ENCODE measurements at regions not wholly inside any gene's neighbourhood (a gene's known extent, or its start where the extent isn't known, plus 50 kb on each side); places are given as distances from the start of the nearest gene placed in this dataset.
A peak's percentile ranks its signal among the peaks of the same experiment; 100 is the strongest.

- H4K20me1 ChIP-seq (ENCODE audit: low read length): no peaks in the 10 kb centered on the region
- no peaks in the 10 kb centered on the region for H3F3A ChIP-seq (ENCODE audit: low read length, unreplicated experiment)
- H3K9me2 ChIP-seq (replicated peaks; ENCODE audit: low read length): no peaks in the 10 kb centered on the region
- TF ChIP-seq EZH2 (IDR thresholded peaks at IDR 0.05; ENCODE audit: low read length, unreplicated experiment) (no peak), EZH2phosphoT487 (IDR thresholded peaks at IDR 0.05; ENCODE audit: borderline replicate concordance, low read length) (no peak), CTCF (conservative IDR thresholded peaks at IDR 0.05; ENCODE audit: low read depth, low read length) (no peak)
- H3K4me2 ChIP-seq (ENCODE audit: low read length): no peak overlapping the region
- no peak overlapping the region for H3K4me3 ChIP-seq (ENCODE audit: low read length)
- BruUV-seq (replicated peaks): no TSS peak
- no peak overlapping the region for H2AFZ ChIP-seq (ENCODE audit: low read length)
- H3K4me1 ChIP-seq (ENCODE audit: insufficient read depth, low read length): no peaks in the 10 kb centered on the region
- H3K27me3 ChIP-seq (ENCODE audit: low read length): no peaks in the 10 kb centered on the region
- H3K27ac ChIP-seq (ENCODE audit: low read length): no peak overlapping the region
- ATAC-seq (no peak), DNase-seq (no peak)
- H3K36me3 ChIP-seq (ENCODE audit: low read depth, low read length): no peaks in the 10 kb centered on the region
- POLR2A ChIA-PET (ENCODE audit: unreplicated experiment): no interaction called here
- no peaks in the 10 kb centered on the region for H3K79me2 ChIP-seq (ENCODE audit: low read length)
- no peak overlapping the region for H3K9ac ChIP-seq (ENCODE audit: low read length)
- H3K9me3 ChIP-seq (ENCODE audit: low read length): no peaks in the 10 kb centered on the region
- CTCF ChIA-PET: no interaction called here
- intact Hi-C loops (cut with micrococcal nuclease): no loop called here
Observed at GRCh38 chr4:185998791-185999190, 70.2 kb upstream of the TLR3 start.

- DNase-seq: no peak
- Histone ChIP-seq H3K27ac (ENCODE audit: low read length) (no peak overlapping the region), H3K9me3 (ENCODE audit: low read length) (no peaks in the 10 kb centered on the region), H3K4me3 (ENCODE audit: low read length) (no peak overlapping the region), H3F3A (ENCODE audit: low read length, unreplicated experiment) (no peaks in the 10 kb centered on the region), H3K27me3 (ENCODE audit: low read length) (no peaks in the 10 kb centered on the region), H3K4me1 (ENCODE audit: insufficient read depth, low read length) (no peaks in the 10 kb centered on the region), H3K4me2 (ENCODE audit: low read length) (no peak overlapping the region), H3K36me3 (ENCODE audit: low read depth, low read length) (no peaks in the 10 kb centered on the region), H3K79me2 (ENCODE audit: low read length) (no peaks in the 10 kb centered on the region), H4K20me1 (ENCODE audit: low read length) (no peaks in the 10 kb centered on the region), H3K9ac (ENCODE audit: low read length) (no peak overlapping the region), H2AFZ (ENCODE audit: low read length) (peak overlapping the region; percentile 30; the same call in 1 of the 2 replicates), H3K9me2 (replicated peaks; ENCODE audit: low read length) (no peaks in the 10 kb centered on the region)
- BruUV-seq (replicated peaks): no TSS peak
- no peak for ATAC-seq
- TF ChIP-seq CTCF (conservative IDR thresholded peaks at IDR 0.05; ENCODE audit: low read depth, low read length) (no peak), EZH2 (IDR thresholded peaks at IDR 0.05; ENCODE audit: low read length, unreplicated experiment) (no peak), EZH2phosphoT487 (IDR thresholded peaks at IDR 0.05; ENCODE audit: borderline replicate concordance, low read length) (no peak)
- ChIA-PET CTCF (no interaction called here), POLR2A (ENCODE audit: unreplicated experiment) (no interaction called here)
- intact Hi-C loops (cut with micrococcal nuclease): no loop called here
Observed at GRCh38 chr4:185999207-185999606, 69.7 kb upstream of the TLR3 start.

GRCh38 chr4:186002853-186003252, 66.1 kb upstream of the TLR3 start:
- H4K20me1 ChIP-seq (ENCODE audit: low read length): no peaks in the 10 kb centered on the region
- no peak overlapping the region for H3K9ac ChIP-seq (ENCODE audit: low read length)
- no TSS peak for BruUV-seq (replicated peaks)
- ATAC-seq: no peak
- no peaks in the 10 kb centered on the region for H3K79me2 ChIP-seq (ENCODE audit: low read length)
- H3K4me3 ChIP-seq (ENCODE audit: low read length): no peak overlapping the region
- H3K36me3 ChIP-seq (ENCODE audit: low read depth, low read length): no peaks in the 10 kb centered on the region
- H3K9me2 ChIP-seq (replicated peaks; ENCODE audit: low read length): no peaks in the 10 kb centered on the region
- no peak overlapping the region for H3K4me2 ChIP-seq (ENCODE audit: low read length)
- H3K9me3 ChIP-seq (ENCODE audit: low read length): no peaks in the 10 kb centered on the region
- intact Hi-C loops (cut with micrococcal nuclease): no loop called here
- H2AFZ ChIP-seq (ENCODE audit: low read length): no peak overlapping the region
- TF ChIP-seq EZH2phosphoT487 (IDR thresholded peaks at IDR 0.05; ENCODE audit: borderline replicate concordance, low read length): no peak
- TF ChIP-seq EZH2 (IDR thresholded peaks at IDR 0.05; ENCODE audit: low read length, unreplicated experiment): no peak
- TF ChIP-seq CTCF (conservative IDR thresholded peaks at IDR 0.05; ENCODE audit: low read depth, low read length): no peak
- H3K27ac ChIP-seq (ENCODE audit: low read length): no peak overlapping the region
- H3F3A ChIP-seq (ENCODE audit: low read length, unreplicated experiment): no peaks in the 10 kb centered on the region
- CTCF ChIA-PET: no interaction called here
- POLR2A ChIA-PET (ENCODE audit: unreplicated experiment): no interaction called here
- no peaks in the 10 kb centered on the region for H3K4me1 ChIP-seq (ENCODE audit: insufficient read depth, low read length)
- no peaks in the 10 kb centered on the region for H3K27me3 ChIP-seq (ENCODE audit: low read length)
- no peak for DNase-seq

Data from PC-3 (cell line).